ENCODE measurements at regions not wholly inside any gene's neighbourhood (a gene's known extent, or its start where the extent isn't known, plus 50 kb on each side); places are given as distances from the start of the nearest gene placed in this dataset.

- no peak for TF ChIP-seq EZH2 (IDR thresholded peaks at IDR 0.05)
- TF ChIP-seq POLR2AphosphoS5 (IDR thresholded peaks at IDR 0.05; ENCODE audit: borderline replicate concordance, low read depth, low read length) = no peak
Measured at GRCh38 chr4:159497936-159498335, 395.1 kb downstream of the RAPGEF2 start.
